HG03457 (cell line): ENCODE measurements at regions not wholly inside any gene's neighbourhood (a gene's known extent, or its start where the extent isn't known, plus 50 kb on each side); places are given as distances from the start of the nearest gene placed in this dataset.
"Not testable (repeated sequence)": the region's sequence is repeated elsewhere in the genome, so short reads cannot be mapped to it uniquely, and the experiment has no call there.

Experiments
- ATAC-seq: cut with Tn5 transposase; IDR thresholded peaks from one replicate; pipeline ENCODE4 v1.9.1; 2021; ENCODE audit warnings: moderate number of reproducible peaks; ENCODE audit not compliant: unreplicated experiment

- no peak for ATAC-seq
These were observed 1265.7 kb upstream of the CHAC2 start for GRCh38 chr2:52501715-52502475.

DNA sequence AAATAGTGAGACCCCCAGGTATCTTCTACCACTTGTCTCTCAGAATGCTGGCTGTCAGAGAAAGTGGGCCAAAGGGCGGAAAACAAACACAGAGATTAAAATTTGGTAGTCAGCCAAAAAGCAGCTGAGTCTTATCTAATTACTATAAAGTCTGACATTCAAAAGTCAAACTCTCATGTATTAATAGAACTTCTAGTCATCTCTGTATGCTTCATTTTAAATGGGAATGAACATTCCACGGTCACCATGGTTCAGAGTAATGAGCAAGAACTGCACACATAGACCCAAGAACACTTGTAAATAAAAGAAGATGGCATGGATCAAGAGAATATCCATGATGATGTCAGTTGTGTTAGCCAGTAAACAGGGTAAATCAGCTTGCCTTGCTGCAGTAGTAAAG is 1267.0 kb upstream of the CHAC2 start:
- no peak for ATAC-seq

DNA sequence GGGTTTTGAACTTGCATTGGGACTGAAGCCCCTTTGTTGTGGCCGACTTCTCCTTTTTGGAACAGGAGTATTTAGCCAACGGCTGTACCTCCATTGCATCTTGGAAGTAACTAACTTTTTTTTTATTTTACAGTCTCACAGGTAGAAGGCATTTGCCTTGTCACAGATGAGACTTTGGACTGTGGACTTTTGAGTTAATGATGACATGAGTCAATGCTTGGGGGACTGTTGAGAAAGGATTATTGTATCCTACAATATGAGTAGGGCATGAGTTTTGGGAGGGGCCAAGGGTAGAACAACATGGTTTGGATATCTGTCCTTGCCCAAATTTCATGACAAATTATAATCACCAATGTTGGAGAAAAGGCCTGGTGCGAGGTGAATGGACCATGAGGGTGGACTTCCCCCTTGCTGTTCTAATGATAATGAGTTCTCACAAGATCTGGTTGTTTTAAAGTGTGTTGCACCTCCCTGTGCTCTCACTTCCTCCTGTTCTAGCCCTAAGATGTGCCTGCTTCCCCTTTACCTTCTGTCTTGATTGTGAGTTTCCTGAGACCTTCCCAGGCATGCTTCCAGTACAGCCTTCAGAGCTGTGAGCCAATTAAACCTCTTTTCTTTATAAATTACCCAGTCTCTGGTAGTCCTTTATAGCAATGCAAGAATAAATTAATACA is 1269.4 kb upstream of the CHAC2 start:
- no peak for ATAC-seq

DNA sequence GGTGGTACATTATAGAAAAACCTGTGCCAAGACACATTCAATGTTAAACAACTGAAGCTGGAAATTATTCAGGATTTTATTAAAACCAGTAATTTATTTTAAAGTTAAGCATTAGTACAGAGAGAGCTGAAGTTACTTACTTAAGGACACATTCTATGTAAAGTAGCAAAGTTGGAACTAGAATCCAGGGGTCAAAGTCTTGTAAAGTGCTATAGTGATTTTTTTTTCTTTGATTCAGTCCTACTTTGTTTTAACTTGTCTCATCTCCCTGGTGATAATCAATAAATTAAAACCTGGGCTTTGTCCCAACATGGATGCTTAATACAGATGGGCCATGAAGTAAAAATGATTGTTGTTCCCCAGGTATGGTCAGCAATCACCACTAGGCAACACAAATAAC is 1271.8 kb upstream of the CHAC2 start:
- no peak for ATAC-seq

DNA sequence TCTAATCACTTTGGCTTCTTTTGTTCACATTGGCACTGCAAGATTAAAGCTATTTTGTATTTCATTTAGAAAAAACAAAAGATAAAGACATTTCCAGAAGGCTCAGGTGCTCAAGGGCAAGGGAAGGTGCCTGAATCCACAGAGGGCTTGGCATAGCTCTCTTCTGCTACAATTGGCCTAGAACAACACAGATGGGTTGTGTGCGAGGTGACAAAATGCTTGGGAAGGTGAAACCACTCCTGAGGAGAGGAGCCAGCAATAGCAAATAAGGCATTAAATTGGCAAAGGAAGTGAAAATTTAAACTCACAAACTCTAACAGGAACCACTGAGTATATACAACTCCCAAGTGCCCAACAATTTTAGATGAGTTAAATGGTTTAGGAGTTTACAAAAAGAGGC is 1290.4 kb upstream of the CHAC2 start:
- no peak for ATAC-seq

- no peak for ATAC-seq
These were observed 1292.0 kb upstream of the CHAC2 start for GRCh38 chr2:52475590-52475989.

DNA sequence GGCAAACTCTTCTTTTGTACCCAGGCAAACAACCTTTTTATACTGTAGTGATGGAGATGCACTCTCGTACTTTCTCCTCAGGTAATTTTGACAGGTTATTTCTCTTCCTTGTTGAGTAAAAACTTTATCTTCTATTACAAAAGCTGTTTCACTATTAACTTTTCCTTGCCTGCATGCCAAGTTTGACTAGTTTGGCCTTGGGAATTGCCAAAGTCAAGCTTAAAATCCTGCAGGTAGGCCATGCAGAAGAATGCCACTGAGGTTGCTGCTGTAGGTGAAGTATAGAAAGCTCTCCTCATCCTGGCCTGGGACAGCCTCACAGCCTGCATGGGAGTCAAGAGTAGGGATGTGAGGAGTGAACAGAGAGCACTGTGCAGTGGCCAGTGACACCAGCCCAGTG is 1293.5 kb upstream of the CHAC2 start:
- ATAC-seq: no peak

GRCh38 chr2:52473526-52473925 is 1294.1 kb upstream of the CHAC2 start:
- no peak for ATAC-seq

DNA sequence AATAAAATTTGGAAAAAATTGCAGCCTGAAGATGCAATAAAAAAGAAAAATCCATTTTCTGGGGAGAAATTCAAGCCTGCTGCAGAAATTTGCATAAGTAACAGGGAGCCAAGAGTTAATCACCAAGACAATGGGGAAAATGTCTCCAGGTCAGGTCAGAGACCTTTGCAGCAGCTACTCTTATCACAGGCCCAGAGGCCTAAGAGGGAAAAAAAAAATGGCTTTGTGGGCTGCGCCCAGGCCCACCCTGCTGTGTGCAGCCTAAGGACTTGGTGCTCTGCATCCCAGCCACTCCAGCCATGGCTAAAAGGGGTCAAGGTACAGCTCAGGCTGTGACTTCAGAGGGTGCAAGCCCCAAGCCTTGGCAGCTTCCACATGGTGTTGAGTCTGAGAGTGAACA is 1297.1 kb upstream of the CHAC2 start:
- not testable (repeated sequence) for ATAC-seq

GRCh38 chr2:52467189-52467588 is 1300.4 kb upstream of the CHAC2 start:
- no peak for ATAC-seq

- ATAC-seq: no peak
These were observed 1302.3 kb upstream of the CHAC2 start for GRCh38 chr2:52465287-52465686.

DNA sequence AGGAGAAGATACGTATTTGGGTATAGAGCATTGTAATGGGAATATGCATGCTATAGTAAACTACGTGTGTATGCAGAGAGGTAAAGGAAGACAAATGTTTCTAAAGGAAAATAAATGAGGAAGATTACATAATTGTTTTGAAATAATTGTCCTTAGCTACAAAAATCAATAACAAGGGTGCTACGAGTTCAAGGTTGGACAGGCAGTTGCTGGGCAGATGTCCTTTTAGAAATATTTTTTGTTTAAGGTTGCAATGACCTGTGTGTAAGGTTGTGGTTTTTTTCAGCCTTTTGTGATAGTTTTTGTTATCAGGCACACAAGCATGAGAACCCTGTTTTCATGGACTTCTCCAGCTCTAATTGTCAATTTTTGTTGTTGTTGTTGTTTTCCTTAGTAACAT is 1304.1 kb upstream of the CHAC2 start:
- ATAC-seq: no peak

DNA sequence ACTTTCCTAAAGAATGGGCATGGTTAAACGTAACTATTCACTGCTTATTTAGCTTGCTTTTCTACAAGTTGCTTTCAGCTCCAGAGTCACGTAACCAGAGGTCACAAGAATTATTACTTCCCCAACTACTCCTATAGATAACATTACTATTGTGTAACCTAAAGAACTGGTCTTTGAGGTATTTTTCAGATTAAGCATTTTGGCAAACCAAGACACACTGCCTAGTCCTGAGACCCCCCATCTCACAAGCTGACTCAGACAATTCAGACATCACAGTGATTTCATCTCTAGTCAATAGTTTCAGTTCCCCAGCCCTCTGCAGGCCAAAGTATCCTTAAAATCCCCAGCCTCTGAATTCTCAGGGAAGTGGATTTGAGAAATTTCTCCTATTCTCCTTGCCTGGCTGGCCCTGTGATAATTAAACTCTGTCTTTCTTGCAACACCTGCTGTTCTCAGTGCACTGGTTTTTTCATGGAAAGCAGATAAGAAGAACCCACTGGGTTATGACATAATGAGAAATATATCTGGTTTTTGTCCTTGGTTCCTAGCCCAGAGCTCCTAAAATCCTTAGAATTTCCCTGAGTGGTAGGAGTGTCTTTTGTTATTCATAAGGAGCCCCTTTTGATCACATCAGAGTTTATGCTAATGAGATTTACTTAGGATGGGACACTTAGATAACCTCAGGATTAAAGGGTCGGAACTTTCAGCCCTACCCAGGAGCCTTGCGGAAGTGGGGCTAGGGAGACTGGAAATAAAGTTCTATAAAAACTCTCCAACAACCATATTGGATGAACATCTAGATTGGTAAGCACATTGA is 1310.8 kb upstream of the CHAC2 start:
- no peak for ATAC-seq

DNA sequence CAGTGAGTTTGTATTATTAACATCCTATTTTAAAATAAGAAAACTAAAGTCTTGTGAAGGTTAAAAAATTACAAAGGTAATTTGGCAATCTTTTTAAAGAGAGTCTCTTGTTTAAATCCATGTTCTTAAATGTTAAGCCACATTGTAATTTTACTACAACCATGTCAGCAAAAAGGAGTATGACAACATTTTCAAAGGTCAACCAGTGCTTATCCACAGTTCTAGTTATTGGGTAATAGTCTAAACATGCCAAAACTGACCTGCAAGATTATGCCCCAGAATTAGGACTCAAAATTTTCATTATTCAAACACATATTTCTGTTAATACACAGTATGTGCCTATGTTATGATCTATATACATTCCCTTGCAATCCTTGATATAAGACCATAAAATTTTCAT is 1312.6 kb upstream of the CHAC2 start:
- ATAC-seq: no peak

DNA sequence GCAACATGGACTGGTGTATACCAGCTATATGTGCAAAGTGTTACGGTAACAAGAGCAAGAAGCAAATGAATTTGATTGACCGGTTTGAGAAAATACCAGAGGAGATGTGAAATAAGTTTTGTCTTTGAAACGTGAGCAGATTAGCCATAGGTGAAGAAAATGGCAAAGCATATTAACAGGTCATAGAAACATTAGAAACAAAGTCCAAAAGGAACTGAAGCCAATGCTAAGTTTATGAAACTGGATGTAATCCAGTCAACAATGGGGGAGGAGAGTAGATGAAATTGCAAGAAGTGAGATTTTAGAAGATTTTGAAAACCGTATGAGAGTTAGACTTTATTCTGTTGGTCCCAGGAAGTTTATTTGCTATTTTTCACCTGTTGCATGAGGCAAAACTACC is 1315.4 kb upstream of the CHAC2 start:
- ATAC-seq: no peak

DNA sequence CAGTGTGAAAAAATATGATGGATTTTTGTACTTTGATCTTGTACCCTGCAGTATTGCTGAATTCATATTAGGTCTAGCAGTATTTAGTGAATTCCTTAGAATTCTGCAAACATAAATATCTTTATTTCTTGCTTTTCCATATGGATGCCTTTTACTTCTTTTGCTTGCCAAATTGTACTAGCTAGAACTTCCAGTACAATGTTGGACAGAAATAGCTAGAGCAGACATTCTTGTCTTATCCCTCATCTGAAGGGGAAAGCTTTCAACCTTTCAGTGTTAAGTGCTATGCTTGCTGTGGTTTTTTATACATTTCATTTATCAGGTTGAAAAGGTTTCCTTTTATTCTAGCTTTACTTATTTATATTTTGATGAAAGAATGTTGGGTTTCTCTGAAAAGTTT is 1321.9 kb upstream of the CHAC2 start:
- no peak for ATAC-seq

- ATAC-seq: no peak
These were observed 1336.2 kb upstream of the CHAC2 start for GRCh38 chr2:52431352-52431760.

GRCh38 chr2:52429740-52430139 is 1337.9 kb upstream of the CHAC2 start:
- no peak for ATAC-seq

DNA sequence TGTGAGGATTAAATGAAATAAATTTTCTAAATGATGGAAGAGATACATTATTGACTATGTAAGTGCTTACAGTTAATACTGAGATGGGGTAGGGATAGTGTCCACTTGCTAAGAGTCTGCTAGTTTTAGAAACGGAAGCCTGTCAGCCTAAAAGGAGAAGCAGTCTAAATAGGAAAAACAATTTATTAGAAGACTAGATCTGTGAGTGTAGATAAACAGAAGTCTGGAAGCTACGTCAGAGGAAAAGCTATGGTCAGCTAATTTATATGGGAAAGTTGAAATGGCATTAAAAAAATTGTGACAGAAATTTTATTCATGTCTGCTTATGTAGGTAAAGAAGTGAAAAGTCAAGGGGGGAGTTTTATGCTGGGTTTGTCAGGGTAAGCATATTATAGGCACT is 1338.4 kb upstream of the CHAC2 start:
- ATAC-seq: no peak

- no peak for ATAC-seq
These were observed 1339.4 kb upstream of the CHAC2 start for GRCh38 chr2:52428224-52428623.

GRCh38 chr2:52423655-52424054 is 1343.9 kb upstream of the CHAC2 start:
- ATAC-seq: no peak

GRCh38 chr2:52423111-52423510 is 1344.5 kb upstream of the CHAC2 start:
- ATAC-seq: no peak
